ENCODE measurements at regions not wholly inside any gene's neighbourhood (a gene's known extent, or its start where the extent isn't known, plus 50 kb on each side); places are given as distances from the start of the nearest gene placed in this dataset.

GRCh38 chr18:22640281-22640842 is 222.6 kb upstream of the CTAGE1 start:
- DNase-seq: no peak
- H3K4me3 ChIP-seq (ENCODE audit: low read length in 2 of 2): no peak overlapping the region
- no peaks in the 10 kb centered on the region for H3K27me3 ChIP-seq (ENCODE audit: insufficient read depth, low read length)
- ChIA-PET POLR2A (ENCODE audit: partially characterized antibody) (no interaction called here), CTCF (ENCODE audit: partially characterized antibody) (no interaction called here)
- intact Hi-C loops (cut with micrococcal nuclease): no loop called here
- Mint-ChIP-seq H3K27me3 (no peaks in the 10 kb centered on the region), H3K4me1 (no peaks in the 10 kb centered on the region), H3K4me3 (no peak overlapping the region), H3K27ac (no peak overlapping the region), H3K36me3 (no peaks in the 10 kb centered on the region), H3K9me3 (peaks cover 0 to 20% (median 13%) of the 10 kb centered on the region in 8 donors)
- no peak overlapping the region for H3K27ac ChIP-seq (ENCODE audit: low read depth, low read length)
- H3K9me3 ChIP-seq (ENCODE audit: control insufficient read depth in 1 of 2, low read length in 2 of 2): no peaks in the 10 kb centered on the region
- H3K36me3 ChIP-seq (ENCODE audit: insufficient read depth, low read length): no peaks in the 10 kb centered on the region
- H3K4me1 ChIP-seq (ENCODE audit: insufficient read depth, low read length): no peaks in the 10 kb centered on the region

- H3K27me3 ChIP-seq (ENCODE audit: insufficient read depth, low read length): no peaks in the 10 kb centered on the region
- Mint-ChIP-seq H3K9me3 (peaks cover 0 to 20% (median 9%) of the 10 kb centered on the region in 8 donors), H3K27me3 (no peaks in the 10 kb centered on the region), H3K4me1 (no peaks in the 10 kb centered on the region), H3K27ac (no peak overlapping the region), H3K36me3 (no peaks in the 10 kb centered on the region), H3K4me3 (no peak overlapping the region)
- DNase-seq: no peak
- ChIA-PET CTCF (ENCODE audit: partially characterized antibody) (no interaction called here), POLR2A (ENCODE audit: partially characterized antibody) (no interaction called here)
- no peak overlapping the region for H3K27ac ChIP-seq (ENCODE audit: low read depth, low read length)
- H3K4me1 ChIP-seq (ENCODE audit: insufficient read depth, low read length): no peaks in the 10 kb centered on the region
- no peaks in the 10 kb centered on the region for H3K9me3 ChIP-seq (ENCODE audit: control insufficient read depth in 1 of 2, low read length in 2 of 2)
- H3K36me3 ChIP-seq (ENCODE audit: insufficient read depth, low read length): no peaks in the 10 kb centered on the region
- H3K4me3 ChIP-seq (ENCODE audit: low read length in 2 of 2): no peak overlapping the region
- intact Hi-C loops (cut with micrococcal nuclease): no loop called here
These were observed 224.2 kb upstream of the CTAGE1 start for GRCh38 chr18:22641958-22642357.

GRCh38 chr18:22643731-22644130 is 226.0 kb upstream of the CTAGE1 start:
- no peak overlapping the region for H3K4me3 ChIP-seq (ENCODE audit: low read length in 2 of 2)
- CTCF ChIA-PET (ENCODE audit: partially characterized antibody): no interaction called here
- intact Hi-C loops (cut with micrococcal nuclease): no loop called here
- no peaks in the 10 kb centered on the region for H3K27me3 Mint-ChIP-seq
- no peaks in the 10 kb centered on the region for H3K9me3 ChIP-seq (ENCODE audit: control insufficient read depth in 1 of 2, low read length in 2 of 2)
- no peaks in the 10 kb centered on the region for H3K4me1 ChIP-seq (ENCODE audit: insufficient read depth, low read length)
- H3K36me3 ChIP-seq (ENCODE audit: insufficient read depth, low read length): no peaks in the 10 kb centered on the region
- H3K36me3 Mint-ChIP-seq: no peaks in the 10 kb centered on the region
- no peak for DNase-seq
- POLR2A ChIA-PET (ENCODE audit: partially characterized antibody): no interaction called here
- H3K27ac Mint-ChIP-seq: no peak overlapping the region
- H3K27ac ChIP-seq (ENCODE audit: low read depth, low read length): no peak overlapping the region
- peaks cover 0 to 13% (median 4%) of the 10 kb centered on the region in 8 donors for H3K9me3 Mint-ChIP-seq
- H3K4me1 Mint-ChIP-seq: no peaks in the 10 kb centered on the region
- H3K27me3 ChIP-seq (ENCODE audit: insufficient read depth, low read length): no peaks in the 10 kb centered on the region
- no peak overlapping the region for H3K4me3 Mint-ChIP-seq

- CTCF ChIA-PET (ENCODE audit: partially characterized antibody): no interaction called here
- H3K27me3 ChIP-seq (ENCODE audit: insufficient read depth, low read length): no peaks in the 10 kb centered on the region
- H3K27ac ChIP-seq (ENCODE audit: low read depth, low read length): no peak overlapping the region
- H3K4me3 ChIP-seq (ENCODE audit: low read length in 2 of 2): no peak overlapping the region
- Mint-ChIP-seq H3K36me3 (no peaks in the 10 kb centered on the region), H3K27me3 (peaks cover 0 to 2% of the 10 kb centered on the region in 2 donors), H3K4me3 (no peak overlapping the region), H3K27ac (no peak overlapping the region), H3K4me1 (no peaks in the 10 kb centered on the region), H3K9me3 (peaks cover 0 to 19% (median 10%) of the 10 kb centered on the region in 8 donors)
- intact Hi-C loops (cut with micrococcal nuclease): no loop called here
- no peak for DNase-seq
- no peaks in the 10 kb centered on the region for H3K4me1 ChIP-seq (ENCODE audit: insufficient read depth, low read length)
- no peaks in the 10 kb centered on the region for H3K36me3 ChIP-seq (ENCODE audit: insufficient read depth, low read length)
- H3K9me3 ChIP-seq (ENCODE audit: control insufficient read depth in 1 of 2, low read length in 2 of 2): no peaks in the 10 kb centered on the region
- POLR2A ChIA-PET (ENCODE audit: partially characterized antibody): no interaction called here
These were observed 232.5 kb upstream of the CTAGE1 start for GRCh38 chr18:22650247-22650646.

- Mint-ChIP-seq H3K4me1 (no peaks in the 10 kb centered on the region), H3K27ac (no peak overlapping the region), H3K4me3 (no peak overlapping the region), H3K27me3 (peaks cover 2% of the 10 kb centered on the region in 2 donors), H3K36me3 (peaks cover 1 to 3% of the 10 kb centered on the region in 2 donors), H3K9me3 (peaks cover 3 to 59% (median 44%) of the 10 kb centered on the region in 8 donors)
- peaks cover 0 to 4% of the 10 kb centered on the region in 2 donors for H3K9me3 ChIP-seq (ENCODE audit: control insufficient read depth in 1 of 2, low read length in 2 of 2)
- H3K4me3 ChIP-seq (ENCODE audit: low read length in 2 of 2): no peak overlapping the region
- no peaks in the 10 kb centered on the region for H3K4me1 ChIP-seq (ENCODE audit: insufficient read depth, low read length)
- no peaks in the 10 kb centered on the region for H3K36me3 ChIP-seq (ENCODE audit: insufficient read depth, low read length)
- no peak for DNase-seq
- H3K27ac ChIP-seq (ENCODE audit: low read depth, low read length): no peak overlapping the region
- ChIA-PET CTCF (ENCODE audit: partially characterized antibody) (no interaction called here), POLR2A (ENCODE audit: partially characterized antibody) (no interaction called here)
- intact Hi-C loops (cut with micrococcal nuclease): no loop called here
- H3K27me3 ChIP-seq (ENCODE audit: insufficient read depth, low read length): no peaks in the 10 kb centered on the region
These were observed 239.9 kb upstream of the CTAGE1 start for GRCh38 chr18:22657619-22658018.

- Histone ChIP-seq H3K4me3 (ENCODE audit: low read length in 2 of 2) (no peak overlapping the region), H3K4me1 (ENCODE audit: insufficient read depth, low read length) (no peaks in the 10 kb centered on the region), H3K27ac (ENCODE audit: low read depth, low read length) (no peak overlapping the region), H3K9me3 (ENCODE audit: control insufficient read depth in 1 of 2, low read length in 2 of 2) (peaks cover 0 to 4% of the 10 kb centered on the region in 2 donors), H3K27me3 (ENCODE audit: insufficient read depth, low read length) (no peaks in the 10 kb centered on the region), H3K36me3 (ENCODE audit: insufficient read depth, low read length) (no peaks in the 10 kb centered on the region)
- ChIA-PET POLR2A (ENCODE audit: partially characterized antibody) (no interaction called here), CTCF (ENCODE audit: partially characterized antibody) (no interaction called here)
- no peak for DNase-seq
- peaks cover 3 to 63% (median 47%) of the 10 kb centered on the region in 8 donors for H3K9me3 Mint-ChIP-seq
- H3K36me3 Mint-ChIP-seq: peaks cover 1 to 3% of the 10 kb centered on the region in 2 donors
- H3K27me3 Mint-ChIP-seq: peaks cover 2% of the 10 kb centered on the region in 2 donors
- no peaks in the 10 kb centered on the region for H3K4me1 Mint-ChIP-seq
- intact Hi-C loops (cut with micrococcal nuclease): no loop called here
- H3K4me3 Mint-ChIP-seq: no peak overlapping the region
- no peak overlapping the region for H3K27ac Mint-ChIP-seq
These were observed 240.6 kb upstream of the CTAGE1 start for GRCh38 chr18:22658318-22658717.

- peaks cover 0 to 1% of the 10 kb centered on the region in 2 donors for H3K36me3 Mint-ChIP-seq
- Histone ChIP-seq H3K36me3 (ENCODE audit: insufficient read depth, low read length) (no peaks in the 10 kb centered on the region), H3K27ac (ENCODE audit: low read depth, low read length) (no peak overlapping the region), H3K4me1 (ENCODE audit: insufficient read depth, low read length) (no peaks in the 10 kb centered on the region), H3K27me3 (ENCODE audit: insufficient read depth, low read length) (no peaks in the 10 kb centered on the region), H3K4me3 (ENCODE audit: low read length in 2 of 2) (no peak overlapping the region), H3K9me3 (ENCODE audit: control insufficient read depth in 1 of 2, low read length in 2 of 2) (no peaks in the 10 kb centered on the region)
- DNase-seq: no peak
- POLR2A ChIA-PET (ENCODE audit: partially characterized antibody): no interaction called here
- CTCF ChIA-PET (ENCODE audit: partially characterized antibody): no interaction called here
- intact Hi-C loops (cut with micrococcal nuclease): no loop called here
- H3K27ac Mint-ChIP-seq: no peak overlapping the region
- peaks cover 0 to 5% of the 10 kb centered on the region in 2 donors for H3K27me3 Mint-ChIP-seq
- H3K4me3 Mint-ChIP-seq: no peak overlapping the region
- peaks cover 6 to 45% (median 39%) of the 10 kb centered on the region in 8 donors for H3K9me3 Mint-ChIP-seq
- H3K4me1 Mint-ChIP-seq: no peaks in the 10 kb centered on the region
These were observed 245.7 kb upstream of the CTAGE1 start for GRCh38 chr18:22663378-22663777.

Data from CD4-positive, alpha-beta memory T cell (primary cell).